Caco-2 (cell line): ENCODE measurements at regions not wholly inside any gene's neighbourhood (a gene's known extent, or its start where the extent isn't known, plus 50 kb on each side); places are given as distances from the start of the nearest gene placed in this dataset.

Experiments
- BruUV-seq: library from RNA; stranded (reverse); fragments of 400-500 nt; replicated peaks from 2 replicates; lab custom pipeline; 2021; lab: Mats Ljungman, UMichigan
- CTCF ChIA-PET: fragments of 300-600 bp; sonication (Branson Sonifier 250); formaldehyde crosslinking; loops from one replicate; lab custom pipeline; 2022; ENCODE audit warnings: antibody characterized with exemption; lab: Charles Lee
- POLR2A ChIA-PET: fragments of 300-600 bp; sonication (Branson Sonifier 250); formaldehyde crosslinking; loops from one replicate; lab custom pipeline; 2022; ENCODE audit warnings: antibody characterized with exemption; lab: Charles Lee
- DNase-seq, 2 experiments: peaks; one replicate each; pipeline versions ENCODE4 v3.0.0 to v3.0.0-alpha.2; 2020 to 2022
- H3K27me3 ChIP-seq: replicated peaks from 2 replicates; pipeline ENCODE4 v1.6.0; 2011; ENCODE audit warnings: low read length; ENCODE audit not compliant: control insufficient read depth, insufficient read depth
- H3K36me3 ChIP-seq: 2 replicates; pipeline ENCODE4 v1.5.1; 2011; ENCODE audit warnings: low read length; ENCODE audit not compliant: control insufficient read depth, insufficient read depth
- H3K4me1 ChIP-seq: fragments of 250-450 bp; sonication (Bioruptor Pico); 2 replicates; pipeline ENCODE4 v1.5.1; 2020; ENCODE audit warnings: mild to moderate bottlenecking
- H3K4me3 ChIP-seq: 2 replicates; pipeline ENCODE4 v1.5.1; 2011; ENCODE audit warnings: low read depth, mild to moderate bottlenecking, control low read depth, low read length
- H3K9me3 ChIP-seq: fragments of 250-450 bp; sonication (Bioruptor Pico); 2 replicates; pipeline ENCODE4 v1.5.1; 2020; ENCODE audit warnings: mild to moderate bottlenecking, moderate library complexity
- H3K27ac Mint-ChIP-seq: one replicate; pipeline ENCODE4 v1.8.0; 2022; ENCODE audit warnings: mixed read lengths; ENCODE audit not compliant: unreplicated experiment
- H3K27me3 Mint-ChIP-seq: one replicate; pipeline ENCODE4 v1.8.0; 2022; ENCODE audit warnings: mixed read lengths; ENCODE audit not compliant: insufficient read depth, unreplicated experiment
- H3K36me3 Mint-ChIP-seq: one replicate; pipeline ENCODE4 v1.8.0; 2022; ENCODE audit warnings: mild to moderate bottlenecking, mixed read lengths; ENCODE audit not compliant: insufficient read depth, unreplicated experiment
- H3K4me1 Mint-ChIP-seq: one replicate; pipeline ENCODE4 v1.8.0; 2022; ENCODE audit warnings: low read depth, mixed read lengths; ENCODE audit not compliant: unreplicated experiment
- H3K4me3 Mint-ChIP-seq: one replicate; pipeline ENCODE4 v1.8.0; 2022; ENCODE audit warnings: mild to moderate bottlenecking, moderate library complexity, mixed read lengths; ENCODE audit not compliant: unreplicated experiment
- H3K9me3 Mint-ChIP-seq: one replicate; pipeline ENCODE4 v1.8.0; 2022; ENCODE audit warnings: mixed read lengths; ENCODE audit not compliant: unreplicated experiment
- intact Hi-C: fragments of 100-400 bp; cut with micrococcal nuclease; formaldehyde crosslinking; loops from one replicate; pipeline ENCODE4 v1.10.0; 2022; ENCODE audit not compliant: unreplicated experiment
- TF ChIP-seq, protein P1 (sequence below), 2 experiments: fragments of 200-600 bp in 1 of 2; IDR thresholded peaks; 1 replicate in 1 of 2; 2 replicates in 1 of 2; pipeline versions ENCODE4 v1.5.1 to v1.8.0; 2011 to 2022; ENCODE audit warnings: antibody characterized with exemption in 1 of 2, control low read depth in 1 of 2, inconsistent platforms in 1 of 2, low read depth in 1 of 2, low read length in 1 of 2, mild to moderate bottlenecking in 1 of 2, moderate library complexity in 1 of 2; ENCODE audit not compliant: insufficient read depth in 1 of 2, severe bottlenecking in 1 of 2, unreplicated experiment in 1 of 2

DNA sequence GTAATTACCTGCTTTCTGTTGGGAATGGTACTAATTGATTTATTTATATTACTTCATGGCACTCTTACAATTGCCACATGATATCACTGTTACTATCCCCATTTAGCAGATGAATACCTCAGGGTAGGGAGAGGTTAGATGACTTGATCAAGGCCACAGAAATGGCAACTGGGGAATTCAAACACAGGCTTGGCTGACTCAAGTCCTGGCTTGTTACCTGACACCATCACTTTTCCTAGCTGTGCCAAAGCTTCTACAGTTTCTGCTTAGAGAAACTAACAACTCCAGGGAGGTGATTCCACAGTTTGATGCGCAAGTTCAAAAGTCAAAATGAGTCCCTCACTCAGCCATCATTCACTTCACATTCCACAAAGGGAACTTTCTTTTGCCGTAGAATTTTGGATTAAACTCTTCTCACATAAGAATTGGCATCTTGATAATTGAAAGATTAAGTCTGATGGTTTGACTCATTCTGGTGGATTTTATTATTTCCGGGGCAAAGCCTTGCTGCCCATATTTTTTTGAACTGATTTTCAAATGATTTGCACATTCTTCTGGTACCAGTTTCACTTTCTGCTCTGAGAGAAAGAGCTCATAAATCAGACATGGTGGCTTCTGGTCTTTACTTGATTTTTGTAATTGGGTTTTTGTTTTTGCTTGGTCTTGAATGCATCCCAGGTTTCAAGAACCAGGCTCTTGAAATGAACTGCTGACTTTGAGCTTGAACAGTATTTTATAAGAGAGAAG, 656.8 kb downstream of the BCL11A start:
- Histone ChIP-seq H3K27me3 (no peaks in the 10 kb centered on the region), H3K4me1 (no peaks in the 10 kb centered on the region), H3K9me3 (no peaks in the 10 kb centered on the region), H3K4me3 (no peak overlapping the region), H3K36me3 (no peaks in the 10 kb centered on the region)
- TF ChIP-seq, protein P1, sequence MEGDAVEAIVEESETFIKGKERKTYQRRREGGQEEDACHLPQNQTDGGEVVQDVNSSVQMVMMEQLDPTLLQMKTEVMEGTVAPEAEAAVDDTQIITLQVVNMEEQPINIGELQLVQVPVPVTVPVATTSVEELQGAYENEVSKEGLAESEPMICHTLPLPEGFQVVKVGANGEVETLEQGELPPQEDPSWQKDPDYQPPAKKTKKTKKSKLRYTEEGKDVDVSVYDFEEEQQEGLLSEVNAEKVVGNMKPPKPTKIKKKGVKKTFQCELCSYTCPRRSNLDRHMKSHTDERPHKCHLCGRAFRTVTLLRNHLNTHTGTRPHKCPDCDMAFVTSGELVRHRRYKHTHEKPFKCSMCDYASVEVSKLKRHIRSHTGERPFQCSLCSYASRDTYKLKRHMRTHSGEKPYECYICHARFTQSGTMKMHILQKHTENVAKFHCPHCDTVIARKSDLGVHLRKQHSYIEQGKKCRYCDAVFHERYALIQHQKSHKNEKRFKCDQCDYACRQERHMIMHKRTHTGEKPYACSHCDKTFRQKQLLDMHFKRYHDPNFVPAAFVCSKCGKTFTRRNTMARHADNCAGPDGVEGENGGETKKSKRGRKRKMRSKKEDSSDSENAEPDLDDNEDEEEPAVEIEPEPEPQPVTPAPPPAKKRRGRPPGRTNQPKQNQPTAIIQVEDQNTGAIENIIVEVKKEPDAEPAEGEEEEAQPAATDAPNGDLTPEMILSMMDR (IDR thresholded peaks at IDR 0.05; ENCODE audit: insufficient read depth in 1 of 2, low read depth in 1 of 2, low read length in 1 of 2, severe bottlenecking in 1 of 2, unreplicated experiment in 1 of 2) = no peak
- H3K4me3 Mint-ChIP-seq = no peak overlapping the region
- no peaks in the 10 kb centered on the region for H3K9me3 Mint-ChIP-seq
- DNase-seq = no peak
- H3K27me3 Mint-ChIP-seq = peaks cover 11% of the 10 kb centered on the region
- intact Hi-C loops = no loop called here
- H3K36me3 Mint-ChIP-seq = no peaks in the 10 kb centered on the region
- POLR2A ChIA-PET = no interaction called here
- H3K27ac Mint-ChIP-seq = no peak overlapping the region
- BruUV-seq = no TSS peak
- no peaks in the 10 kb centered on the region for H3K4me1 Mint-ChIP-seq
- CTCF ChIA-PET = no interaction called here

DNA sequence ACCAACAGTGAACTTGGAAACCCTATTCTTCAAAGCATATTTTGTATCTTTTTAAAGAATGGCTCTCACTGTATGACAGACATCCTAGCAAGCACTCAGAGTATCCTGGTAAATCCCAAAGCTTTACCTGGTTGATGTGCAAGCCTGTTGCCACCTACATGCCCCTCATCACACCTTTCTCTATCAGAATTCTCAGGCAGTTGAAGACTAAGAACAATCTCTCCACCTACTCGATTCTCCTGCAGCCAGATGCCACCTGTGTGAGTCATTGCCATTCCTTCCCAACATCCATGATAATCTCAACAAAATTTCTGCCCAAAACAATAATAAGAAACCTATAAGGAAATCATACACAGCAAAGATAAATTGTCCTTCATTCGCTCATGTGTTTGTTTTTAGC, 659.8 kb downstream of the BCL11A start:
- H3K27me3 Mint-ChIP-seq = peaks cover 18% of the 10 kb centered on the region
- BruUV-seq = no TSS peak
- POLR2A ChIA-PET = no interaction called here

DNA sequence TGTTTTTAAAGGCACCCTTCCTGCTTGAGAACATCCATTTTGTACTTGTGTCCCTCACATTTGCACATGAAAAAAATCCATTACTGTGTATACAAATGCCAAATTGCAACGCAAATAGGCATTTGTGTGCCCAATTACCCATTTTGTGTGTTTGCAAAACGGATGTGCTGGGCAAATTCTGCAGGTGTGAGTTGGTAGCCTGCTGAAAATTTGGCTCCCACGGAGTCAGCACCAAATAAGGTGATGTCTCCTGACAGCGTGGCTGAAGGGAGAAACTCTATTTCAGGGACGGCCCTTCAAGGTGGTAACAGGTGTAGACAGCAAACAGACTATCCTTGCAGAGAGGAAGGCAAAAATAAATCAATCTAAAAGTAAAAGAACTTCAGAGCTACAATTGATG, 661.1 kb downstream of the BCL11A start:
- peaks cover 16% of the 10 kb centered on the region for H3K27me3 Mint-ChIP-seq
- H3K4me3 Mint-ChIP-seq = no peak overlapping the region
- no peaks in the 10 kb centered on the region for H3K4me1 ChIP-seq
- no peak overlapping the region for H3K27ac Mint-ChIP-seq
- H3K36me3 ChIP-seq = no peaks in the 10 kb centered on the region
- H3K4me1 Mint-ChIP-seq = no peaks in the 10 kb centered on the region
- no TSS peak for BruUV-seq
- no peaks in the 10 kb centered on the region for H3K27me3 ChIP-seq
- ChIA-PET POLR2A (no interaction called here), CTCF (no interaction called here)
- no peak overlapping the region for H3K4me3 ChIP-seq
- TF ChIP-seq, protein P1 (IDR thresholded peaks at IDR 0.05; ENCODE audit: insufficient read depth in 1 of 2, low read depth in 1 of 2, low read length in 1 of 2, severe bottlenecking in 1 of 2, unreplicated experiment in 1 of 2) = no peak
- intact Hi-C loops = no loop called here
- H3K9me3 ChIP-seq = no peaks in the 10 kb centered on the region
- no peaks in the 10 kb centered on the region for H3K36me3 Mint-ChIP-seq
- no peaks in the 10 kb centered on the region for H3K9me3 Mint-ChIP-seq
- no peak for DNase-seq

More for the DNA sequence above, 659.8 kb downstream of the BCL11A start:
- Histone ChIP-seq H3K36me3 (no peaks in the 10 kb centered on the region), H3K27me3 (no peaks in the 10 kb centered on the region), H3K9me3 (no peaks in the 10 kb centered on the region), H3K4me3 (no peak overlapping the region), H3K4me1 (no peaks in the 10 kb centered on the region)
- Mint-ChIP-seq H3K27ac (no peak overlapping the region), H3K9me3 (no peaks in the 10 kb centered on the region), H3K4me3 (no peak overlapping the region), H3K4me1 (no peaks in the 10 kb centered on the region), H3K36me3 (no peaks in the 10 kb centered on the region)
- intact Hi-C loops = no loop called here
- CTCF ChIA-PET = no interaction called here
- TF ChIP-seq, protein P1 (IDR thresholded peaks at IDR 0.05; ENCODE audit: insufficient read depth in 1 of 2, low read depth in 1 of 2, low read length in 1 of 2, severe bottlenecking in 1 of 2, unreplicated experiment in 1 of 2) = no peak
- DNase-seq = no peak
